Sigmoid colon (tissue), 4 donors: ENCODE measurements at regions not wholly inside any gene's neighbourhood (a gene's known extent, or its start where the extent isn't known, plus 50 kb on each side); places are given as distances from the start of the nearest gene placed in this dataset.

Experiments used
- CTCF ChIP-seq, 4 experiments: fragments of 450-650 bp in 3 of 4; fragments of 200-600 bp in 1 of 4; IDR thresholded peaks; one replicate each; pipeline ENCODE4 v1.5.1; 2016 to 2019; ENCODE audit warnings: antibody characterized with exemption in 4 of 4, mild to moderate bottlenecking in 3 of 4, moderate library complexity in 2 of 4
- POLR2A ChIP-seq, 2 donors: fragments of 450-650 bp; IDR thresholded peaks; one replicate each; pipeline ENCODE4 v1.6.1; 2016; ENCODE audit warnings: antibody characterized with exemption in 2 of 2, mild to moderate bottlenecking in 2 of 2, moderate library complexity in 2 of 2
- POLR2AphosphoS5 ChIP-seq, 4 donors: sonication (generic); formaldehyde crosslinking; IDR thresholded peaks; one replicate each; pipeline ENCODE4 v1.6.1; 2017; ENCODE audit warnings: antibody characterized with exemption in 4 of 4

GRCh38 chr16:17559394-17559793 lies 88.6 kb upstream of the XYLT1 start:
- no peak for TF ChIP-seq POLR2AphosphoS5 (IDR thresholded peaks at IDR 0.05)
- no peak for TF ChIP-seq CTCF (IDR thresholded peaks at IDR 0.05)
- no peak for TF ChIP-seq POLR2A (IDR thresholded peaks at IDR 0.05)
